ENCODE measurements at regions not wholly inside any gene's neighbourhood (a gene's known extent, or its start where the extent isn't known, plus 50 kb on each side); places are given as distances from the start of the nearest gene placed in this dataset.

DNA sequence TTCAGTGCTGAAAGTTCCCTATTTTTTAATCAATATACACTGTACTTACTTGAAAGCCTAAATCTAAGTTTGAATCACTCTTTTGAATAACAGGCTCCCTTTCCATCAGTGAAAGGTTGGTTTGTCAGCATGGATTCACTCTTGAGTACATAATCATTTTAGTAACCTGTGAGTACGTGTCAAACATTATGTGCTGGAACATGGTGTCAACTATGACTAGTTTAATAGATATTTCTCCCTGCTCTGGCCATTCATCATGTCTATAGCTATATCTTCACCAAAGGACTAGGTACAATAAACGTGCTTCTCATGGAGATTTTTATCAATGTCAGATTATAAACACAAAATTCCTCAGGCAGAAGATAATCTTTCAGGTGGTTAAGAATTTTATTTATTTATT is 61.7 kb upstream of the MDFIC start:
- DNase-seq: no peak

DNA sequence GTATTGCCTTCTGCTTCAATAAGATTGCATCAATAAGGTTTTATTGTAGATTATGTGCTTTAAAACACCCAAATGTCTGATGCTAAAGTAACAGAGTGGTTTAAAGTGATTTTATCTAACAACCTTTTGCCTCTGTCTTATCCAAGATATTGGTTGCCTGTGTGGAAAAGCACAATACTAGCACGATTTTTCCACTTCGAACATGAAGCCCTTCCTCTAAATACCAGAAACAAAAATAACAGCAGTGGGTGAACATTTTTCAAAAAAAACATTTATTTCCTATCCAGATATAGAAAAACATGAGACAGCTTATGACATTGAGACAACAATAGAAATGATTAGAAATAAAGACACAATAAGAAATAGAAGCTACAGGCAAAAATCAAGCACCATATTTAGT is 59.5 kb upstream of the MDFIC start:
- DNase-seq: no peak

GRCh38 chr7:114864278-114864677 is 57.6 kb upstream of the MDFIC start:
- DNase-seq: no peak

- DNase-seq: peak; percentile 26
Measured at GRCh38 chr7:114865564-114865963, 56.3 kb upstream of the MDFIC start.
